RWPE1 (cell line): ENCODE measurements at regions not wholly inside any gene's neighbourhood (a gene's known extent, or its start where the extent isn't known, plus 50 kb on each side); places are given as distances from the start of the nearest gene placed in this dataset.
"Not testable (repeated sequence)": the region's sequence is repeated elsewhere in the genome, so short reads cannot be mapped to it uniquely, and the experiment has no call there.

Experiments
- CTCF ChIA-PET: fragments of 350-600 bp; sonication (Branson Sonifier 250); formaldehyde crosslinking; extraction: SDS; loops from one replicate; lab custom pipeline; 2021; lab: Yijun Ruan, JAX
- POLR2A ChIA-PET: fragments of 400-600 bp; formaldehyde crosslinking; extraction: SDS; loops from one replicate; lab custom pipeline; 2020; ENCODE audit warnings: antibody characterized with exemption; ENCODE audit not compliant: low non-redundant PET; lab: Yijun Ruan, JAX
- DNase-seq: peaks from one replicate; pipeline ENCODE4 v3.0.0; 2012; ENCODE audit warnings: low spot score
- H3K27ac ChIP-seq: fragments of 450-650 bp; 2 replicates; pipeline ENCODE4 v1.5.1; 2017
- TF ChIP-seq, protein P1 (sequence below): fragments of 450-650 bp; conservative IDR thresholded peaks from 2 replicates; pipeline ENCODE4 v1.5.1; 2017; ENCODE audit warnings: low read depth, mild to moderate bottlenecking

DNA sequence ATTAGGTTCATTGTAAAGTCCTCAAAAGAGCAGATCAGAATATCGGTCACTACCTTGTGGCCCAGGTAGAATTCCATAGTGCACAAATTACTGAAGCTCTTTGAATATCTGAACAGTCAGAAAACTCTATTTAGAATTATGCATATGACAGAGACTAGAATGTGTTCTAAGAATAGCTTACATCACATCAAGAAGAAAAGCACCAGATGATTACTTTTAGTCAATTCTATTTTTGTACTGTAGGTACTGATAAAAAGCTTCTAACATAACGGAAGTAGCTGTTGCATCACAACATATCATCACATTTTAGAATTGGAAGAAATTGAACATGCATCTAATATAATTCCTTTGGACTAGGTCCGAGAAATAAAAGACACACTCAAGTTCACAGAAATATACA is 946.6 kb upstream of the ARRDC3 start:
- ChIA-PET POLR2A (no interaction called here), CTCF (no interaction called here)
- DNase-seq, result no peak
- H3K27ac ChIP-seq, result no peak overlapping the region
- TF ChIP-seq, protein P1, sequence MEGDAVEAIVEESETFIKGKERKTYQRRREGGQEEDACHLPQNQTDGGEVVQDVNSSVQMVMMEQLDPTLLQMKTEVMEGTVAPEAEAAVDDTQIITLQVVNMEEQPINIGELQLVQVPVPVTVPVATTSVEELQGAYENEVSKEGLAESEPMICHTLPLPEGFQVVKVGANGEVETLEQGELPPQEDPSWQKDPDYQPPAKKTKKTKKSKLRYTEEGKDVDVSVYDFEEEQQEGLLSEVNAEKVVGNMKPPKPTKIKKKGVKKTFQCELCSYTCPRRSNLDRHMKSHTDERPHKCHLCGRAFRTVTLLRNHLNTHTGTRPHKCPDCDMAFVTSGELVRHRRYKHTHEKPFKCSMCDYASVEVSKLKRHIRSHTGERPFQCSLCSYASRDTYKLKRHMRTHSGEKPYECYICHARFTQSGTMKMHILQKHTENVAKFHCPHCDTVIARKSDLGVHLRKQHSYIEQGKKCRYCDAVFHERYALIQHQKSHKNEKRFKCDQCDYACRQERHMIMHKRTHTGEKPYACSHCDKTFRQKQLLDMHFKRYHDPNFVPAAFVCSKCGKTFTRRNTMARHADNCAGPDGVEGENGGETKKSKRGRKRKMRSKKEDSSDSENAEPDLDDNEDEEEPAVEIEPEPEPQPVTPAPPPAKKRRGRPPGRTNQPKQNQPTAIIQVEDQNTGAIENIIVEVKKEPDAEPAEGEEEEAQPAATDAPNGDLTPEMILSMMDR, result no peak

DNA sequence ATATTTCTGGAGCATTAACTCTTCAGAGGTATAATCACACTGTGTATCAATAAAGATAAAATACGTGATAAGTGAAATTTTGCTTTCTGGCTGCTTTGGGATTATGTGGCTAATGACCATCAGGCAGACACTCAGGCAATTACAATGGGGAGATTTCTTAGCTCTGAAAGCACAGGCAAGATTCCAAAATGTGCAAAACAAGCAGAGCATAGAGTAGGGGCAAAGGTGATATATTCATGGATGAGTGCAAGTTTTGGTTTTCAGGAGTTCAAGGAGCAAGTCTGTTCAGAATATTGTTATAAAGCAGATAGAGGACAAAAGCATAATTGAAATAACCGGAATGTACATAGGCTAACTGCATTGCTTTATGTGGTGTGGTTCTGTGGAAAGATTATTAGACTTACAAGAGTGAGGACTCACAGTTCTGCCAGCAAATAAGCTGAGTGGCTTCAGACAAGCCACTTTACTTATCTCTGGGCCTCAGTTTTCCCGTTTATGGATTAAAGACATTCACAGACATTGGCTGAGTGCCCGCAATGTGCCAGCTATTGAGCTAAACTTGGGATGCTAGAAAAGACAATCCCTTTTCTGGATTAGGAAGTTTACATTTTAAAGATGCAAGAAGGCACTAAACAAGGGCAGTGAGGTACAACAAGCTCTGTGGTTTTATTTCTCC is 945.6 kb upstream of the ARRDC3 start:
- ChIA-PET POLR2A (no interaction called here), CTCF (no interaction called here)
- no peak overlapping the region for H3K27ac ChIP-seq
- TF ChIP-seq, protein P1, result no peak
- DNase-seq, result no peak

DNA sequence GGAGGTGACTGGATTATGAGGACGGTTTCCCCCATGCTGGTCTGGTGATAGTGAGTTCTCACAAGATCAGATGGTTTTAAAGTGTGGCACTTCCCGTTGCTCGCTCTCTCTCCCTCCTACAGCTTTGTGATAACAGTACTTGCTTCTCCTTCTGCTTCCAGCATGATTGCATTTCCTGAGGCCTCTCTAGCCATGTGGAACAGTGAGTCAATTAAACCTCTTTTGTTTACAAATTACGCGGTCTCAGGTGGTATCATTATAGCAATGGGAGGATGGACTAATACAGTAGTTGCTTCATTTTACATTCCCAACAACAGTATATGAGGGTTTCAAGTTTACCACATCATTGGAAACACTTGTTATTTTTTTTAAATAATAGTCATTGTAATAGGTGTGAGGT is 937.3 kb upstream of the ARRDC3 start:
- H3K27ac ChIP-seq, result no peak overlapping the region
- ChIA-PET POLR2A (no interaction called here), CTCF (no interaction called here)
- TF ChIP-seq, protein P1, result no peak
- no peak for DNase-seq

DNA sequence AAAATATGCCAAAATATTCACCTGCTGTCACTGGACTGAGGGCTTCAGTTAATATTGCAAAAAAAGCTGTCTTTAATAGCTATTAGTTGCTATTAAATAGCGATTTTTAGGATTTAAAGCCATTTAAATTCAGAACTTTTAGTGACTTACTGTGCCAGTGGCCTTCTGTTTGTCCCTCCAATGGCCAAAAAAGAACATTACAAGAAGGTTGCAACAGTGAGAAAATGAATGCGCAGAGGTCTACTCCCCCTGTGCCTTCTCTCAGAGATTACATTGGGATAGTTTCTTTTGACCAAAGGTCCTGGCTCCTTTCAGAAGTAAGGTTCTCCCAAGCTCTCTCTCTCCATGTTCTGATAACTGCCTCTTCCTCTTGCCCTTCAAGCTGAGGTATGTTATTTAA is 930.3 kb upstream of the ARRDC3 start:
- ChIA-PET POLR2A (no interaction called here), CTCF (no interaction called here)
- DNase-seq, result no peak
- no peak overlapping the region for H3K27ac ChIP-seq
- TF ChIP-seq, protein P1, result no peak

DNA sequence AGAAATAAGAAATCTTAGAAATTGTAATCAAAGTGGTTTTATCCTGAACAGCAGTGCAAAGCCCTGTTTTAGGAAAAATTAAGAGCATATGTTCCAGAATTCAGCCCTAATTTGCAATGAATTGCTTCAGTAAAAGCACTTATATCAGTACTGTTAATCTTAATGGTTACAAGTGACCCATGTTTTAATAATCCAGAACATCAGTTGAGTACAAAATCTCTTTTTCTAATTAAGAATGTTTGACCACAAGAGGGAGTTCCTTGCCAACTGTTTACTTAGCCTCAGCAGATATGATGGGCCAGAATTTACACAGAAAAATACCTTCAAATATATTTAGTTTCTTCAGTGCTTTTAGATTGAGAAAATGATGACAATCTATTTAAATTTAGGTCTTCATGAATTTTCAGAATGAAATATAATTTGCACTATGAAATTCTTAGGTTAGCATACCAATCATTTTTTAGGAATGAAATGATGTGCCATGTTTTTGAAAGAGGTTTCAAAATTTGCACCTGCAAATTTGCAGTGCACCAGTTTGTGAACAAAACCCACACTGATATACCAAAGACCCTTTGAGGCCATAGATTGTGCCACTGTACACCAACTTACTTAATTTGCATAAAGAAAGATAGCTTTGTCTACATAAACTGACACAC is 926.3 kb upstream of the ARRDC3 start:
- TF ChIP-seq, protein P1, result peak; percentile 45
- POLR2A ChIA-PET, result no interaction called here
- DNase-seq, result peak; percentile 36
- CTCF ChIA-PET, result no interaction called here
- H3K27ac ChIP-seq, result no peak overlapping the region

DNA sequence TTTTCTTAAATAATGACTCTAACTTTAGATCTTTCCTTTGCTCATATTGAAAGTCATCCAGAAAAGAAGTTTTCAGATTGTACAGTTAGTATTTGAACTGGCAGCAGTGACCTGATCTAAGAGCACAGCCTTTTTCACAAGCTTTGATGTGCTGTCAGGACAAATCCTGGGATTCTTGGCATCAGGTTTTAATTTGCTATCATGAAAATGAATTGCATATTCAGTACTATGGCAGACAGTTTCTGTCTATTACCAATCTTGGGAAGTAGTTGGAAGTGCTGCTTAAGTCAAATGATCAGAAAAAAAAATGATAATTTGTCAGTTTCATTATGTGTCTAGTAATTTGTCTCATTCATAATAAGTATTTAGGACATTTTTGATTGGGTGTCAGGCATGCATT is 925.6 kb upstream of the ARRDC3 start:
- ChIA-PET POLR2A (no interaction called here), CTCF (interaction anchor here (0.6 to 0.7 kb wide), 2 partner anchors 94 to 194 kb away, joined by 3 read pairs; no protein-coding TSS in a partner anchor)
- no peak for DNase-seq
- no peak overlapping the region for H3K27ac ChIP-seq
- TF ChIP-seq, protein P1, result no peak

DNA sequence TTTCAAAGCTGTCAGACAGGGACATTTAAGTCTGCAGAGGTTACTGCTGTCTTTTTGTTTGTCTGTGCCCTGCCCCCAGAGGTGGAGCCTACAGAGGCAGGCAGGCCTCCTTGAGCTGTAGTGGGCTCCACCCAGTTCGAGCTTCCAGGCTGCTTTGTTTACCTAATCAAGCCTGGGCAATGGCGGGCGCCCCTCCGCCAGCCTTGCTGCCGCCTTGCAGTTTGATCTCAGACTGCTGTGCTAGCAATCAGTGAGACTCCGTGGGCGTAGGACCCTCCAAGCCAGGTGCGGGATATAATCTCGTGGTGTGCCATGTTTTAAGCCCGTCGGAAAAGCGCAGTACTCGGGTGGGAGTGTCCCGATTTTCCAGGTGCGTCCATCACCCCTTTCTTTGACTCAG is 919.2 kb upstream of the ARRDC3 start:
- POLR2A ChIA-PET, DNase-seq, H3K27ac ChIP-seq, CTCF ChIA-PET: not testable (repeated sequence)
